AG09309 (cell line): ENCODE measurements at regions not wholly inside any gene's neighbourhood (a gene's known extent, or its start where the extent isn't known, plus 50 kb on each side); places are given as distances from the start of the nearest gene placed in this dataset.

ENCODE experiments used
- DNase-seq: peaks from one replicate; pipeline ENCODE4 v3.0.0-alpha.2; 2010; ENCODE audit warnings: low read depth
- H3K4me3 ChIP-seq: 2 replicates; pipeline ENCODE4 v1.5.1; 2011; ENCODE audit warnings: mild to moderate bottlenecking, low read depth, low read length, moderate library complexity; ENCODE audit not compliant: control insufficient read depth
- CTCF ChIP-seq: IDR thresholded peaks from 2 replicates; pipeline ENCODE4 v1.5.1; 2011; ENCODE audit warnings: mild to moderate bottlenecking, low read depth, low read length, inconsistent platforms; ENCODE audit not compliant: insufficient read depth, control insufficient read depth; ENCODE audit errors: missing control alignments

- DNase-seq: no peak
- no peak overlapping the region for H3K4me3 ChIP-seq
- no peak for TF ChIP-seq CTCF
Measured at GRCh38 chr7:152968514-152968913, 209.0 kb downstream of the ACTR3B start.

GRCh38 chr7:152969335-152969734 is 209.8 kb downstream of the ACTR3B start:
- no peak for DNase-seq
- TF ChIP-seq CTCF: no peak
- no peak overlapping the region for H3K4me3 ChIP-seq

- no peak overlapping the region for H3K4me3 ChIP-seq
- no peak for TF ChIP-seq CTCF
Measured at GRCh38 chr7:152969839-152970238, 210.3 kb downstream of the ACTR3B start.

DNA sequence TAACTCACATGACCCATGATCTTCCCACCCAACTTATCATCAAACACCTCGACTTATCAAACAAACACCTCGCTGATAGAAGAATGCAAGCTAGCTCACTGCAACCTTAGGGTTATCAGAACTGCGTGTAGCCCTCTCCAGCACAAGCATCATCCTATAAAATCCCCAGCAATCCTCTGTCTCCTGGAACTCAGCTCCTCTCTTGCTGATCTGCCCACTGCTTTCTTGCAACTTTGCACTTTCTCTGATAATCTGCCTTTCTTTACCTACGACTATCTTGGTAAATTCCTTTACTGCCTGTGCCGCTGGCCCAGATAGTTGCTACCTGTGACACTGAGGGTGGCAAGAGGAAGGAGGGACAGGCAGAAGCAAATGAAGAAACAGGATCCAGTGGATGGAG is 210.9 kb downstream of the ACTR3B start:
- no peak for DNase-seq
- H3K4me3 ChIP-seq: no peak overlapping the region
- no peak for TF ChIP-seq CTCF

More at GRCh38 chr7:152969839-152970238, 210.3 kb downstream of the ACTR3B start:
- DNase-seq: no peak

DNA sequence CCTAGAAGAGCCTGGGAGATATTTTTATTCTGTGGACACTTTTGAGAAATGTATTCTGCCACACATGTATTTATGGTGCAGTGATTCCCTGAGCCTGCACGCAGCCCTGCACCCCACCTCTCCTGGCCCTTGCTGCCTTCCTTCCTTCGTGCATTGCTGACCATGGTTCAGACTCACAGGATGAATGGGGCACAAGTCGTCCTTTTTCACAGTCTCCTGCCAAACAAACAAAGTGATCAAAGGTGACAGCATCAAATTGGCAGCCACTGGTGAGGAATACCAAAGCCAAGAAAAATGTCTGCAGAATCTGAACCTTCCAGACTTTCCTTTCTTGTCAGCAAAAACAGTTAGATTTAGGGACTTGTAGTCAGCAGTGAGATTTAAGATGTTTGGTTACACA is 215.0 kb downstream of the ACTR3B start:
- DNase-seq: no peak
- TF ChIP-seq CTCF: no peak
- H3K4me3 ChIP-seq: no peak overlapping the region

DNA sequence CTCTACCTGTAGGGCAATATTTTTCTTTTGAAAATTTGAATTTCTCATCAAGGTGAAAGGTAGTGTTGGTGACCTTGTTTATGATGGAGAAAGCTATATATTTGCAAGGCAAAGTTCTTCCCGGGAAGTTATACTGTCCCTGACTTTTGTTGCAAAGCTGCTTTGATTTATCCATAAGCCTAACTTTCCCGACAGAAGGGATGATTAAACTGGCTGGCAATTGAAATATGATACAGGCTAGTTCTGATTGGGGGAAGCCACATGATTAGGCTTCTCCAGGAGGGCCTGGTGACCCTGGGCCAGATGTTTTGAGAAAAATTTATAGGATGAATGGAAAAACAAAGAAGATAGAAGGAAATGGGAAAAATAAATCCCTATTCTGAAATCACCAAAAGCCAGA is 215.5 kb downstream of the ACTR3B start:
- no peak overlapping the region for H3K4me3 ChIP-seq
- no peak for TF ChIP-seq CTCF

DNA sequence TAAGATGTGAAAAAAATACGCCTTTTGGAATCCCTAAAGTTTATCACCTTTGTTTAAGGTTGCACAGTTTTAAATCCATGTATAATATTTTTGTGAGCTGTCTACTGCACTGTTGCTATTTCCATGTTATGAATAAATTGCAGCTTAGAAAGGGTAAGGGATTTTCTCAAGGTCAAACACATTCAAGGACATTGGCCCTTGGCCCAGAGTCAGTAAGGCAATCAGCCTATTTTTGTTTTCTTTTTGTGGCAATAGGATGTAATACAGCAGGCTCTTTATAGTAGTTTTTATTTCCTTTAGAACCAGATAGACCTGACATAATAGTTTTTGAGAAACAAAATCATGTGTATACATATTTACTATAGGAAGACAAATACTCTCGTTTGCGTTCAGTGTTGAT is 219.8 kb downstream of the ACTR3B start:
- no peak overlapping the region for H3K4me3 ChIP-seq
- TF ChIP-seq CTCF: no peak
- no peak for DNase-seq

More for the DNA sequence above, 215.5 kb downstream of the ACTR3B start:
- DNase-seq: no peak
